ENCODE measurements at regions not wholly inside any gene's neighbourhood (a gene's known extent, or its start where the extent isn't known, plus 50 kb on each side); places are given as distances from the start of the nearest gene placed in this dataset.

GRCh38 chr13:97746649-97747048 is 206.8 kb upstream of the IPO5 start:
- 94% methylated on average over 6 of the region's 6 CpGs for WGBS (ENCODE audit: low lambda C conversion rate, missing lambda C conversion rate)
- no peaks in the 10 kb centered on the region for H3K9me2 ChIP-seq (replicated peaks; ENCODE audit: insufficient read depth)
- no peaks in the 10 kb centered on the region for H3K36me3 ChIP-seq (replicated peaks; ENCODE audit: insufficient read depth, low read depth)
- H3K9me3 ChIP-seq (ENCODE audit: low read depth): no peaks in the 10 kb centered on the region
- H3K27me3 ChIP-seq: no peaks in the 10 kb centered on the region
- H3K79me2 ChIP-seq: no peaks in the 10 kb centered on the region
- no peaks in the 10 kb centered on the region for H4K20me1 ChIP-seq (ENCODE audit: insufficient read depth, poor library complexity, severe bottlenecking)
- H3K4me2 ChIP-seq: no peak overlapping the region
- H3K4me3 ChIP-seq: no peak overlapping the region
- H2AFZ ChIP-seq: no peak overlapping the region
- no peak for DNase-seq (ENCODE audit: low spot score)
- TF ChIP-seq, protein P1, sequence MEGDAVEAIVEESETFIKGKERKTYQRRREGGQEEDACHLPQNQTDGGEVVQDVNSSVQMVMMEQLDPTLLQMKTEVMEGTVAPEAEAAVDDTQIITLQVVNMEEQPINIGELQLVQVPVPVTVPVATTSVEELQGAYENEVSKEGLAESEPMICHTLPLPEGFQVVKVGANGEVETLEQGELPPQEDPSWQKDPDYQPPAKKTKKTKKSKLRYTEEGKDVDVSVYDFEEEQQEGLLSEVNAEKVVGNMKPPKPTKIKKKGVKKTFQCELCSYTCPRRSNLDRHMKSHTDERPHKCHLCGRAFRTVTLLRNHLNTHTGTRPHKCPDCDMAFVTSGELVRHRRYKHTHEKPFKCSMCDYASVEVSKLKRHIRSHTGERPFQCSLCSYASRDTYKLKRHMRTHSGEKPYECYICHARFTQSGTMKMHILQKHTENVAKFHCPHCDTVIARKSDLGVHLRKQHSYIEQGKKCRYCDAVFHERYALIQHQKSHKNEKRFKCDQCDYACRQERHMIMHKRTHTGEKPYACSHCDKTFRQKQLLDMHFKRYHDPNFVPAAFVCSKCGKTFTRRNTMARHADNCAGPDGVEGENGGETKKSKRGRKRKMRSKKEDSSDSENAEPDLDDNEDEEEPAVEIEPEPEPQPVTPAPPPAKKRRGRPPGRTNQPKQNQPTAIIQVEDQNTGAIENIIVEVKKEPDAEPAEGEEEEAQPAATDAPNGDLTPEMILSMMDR (IDR thresholded peaks at IDR 0.05; ENCODE audit: poor library complexity): no peak
- TF ChIP-seq EZH2 (IDR thresholded peaks at IDR 0.05; ENCODE audit: borderline replicate concordance) (no peak), EZH2phosphoT487 (IDR thresholded peaks at IDR 0.05; ENCODE audit: low read depth, severe bottlenecking, unreplicated experiment) (no peak)
- no peak overlapping the region for H3K27ac ChIP-seq
- peaks cover 3% of the 10 kb centered on the region for H3K4me1 ChIP-seq (ENCODE audit: insufficient read depth)

- no peaks in the 10 kb centered on the region for H3K9me3 ChIP-seq (ENCODE audit: low read depth)
- no peaks in the 10 kb centered on the region for H3K9me2 ChIP-seq (replicated peaks; ENCODE audit: insufficient read depth)
- no peak overlapping the region for H3K27ac ChIP-seq
- WGBS (ENCODE audit: low lambda C conversion rate, missing lambda C conversion rate): 88% methylated on average over 5 of the region's 5 CpGs
- no peak overlapping the region for H3K4me3 ChIP-seq
- no peaks in the 10 kb centered on the region for H4K20me1 ChIP-seq (ENCODE audit: insufficient read depth, poor library complexity, severe bottlenecking)
- no peak for DNase-seq (ENCODE audit: low spot score)
- H3K36me3 ChIP-seq (replicated peaks; ENCODE audit: insufficient read depth, low read depth): no peaks in the 10 kb centered on the region
- H3K79me2 ChIP-seq: no peaks in the 10 kb centered on the region
- H3K4me1 ChIP-seq (ENCODE audit: insufficient read depth): no peaks in the 10 kb centered on the region
- H2AFZ ChIP-seq: no peak overlapping the region
- TF ChIP-seq, protein P1 (IDR thresholded peaks at IDR 0.05; ENCODE audit: poor library complexity): no peak
- TF ChIP-seq EZH2 (IDR thresholded peaks at IDR 0.05; ENCODE audit: borderline replicate concordance) (no peak), EZH2phosphoT487 (IDR thresholded peaks at IDR 0.05; ENCODE audit: low read depth, severe bottlenecking, unreplicated experiment) (no peak)
- no peaks in the 10 kb centered on the region for H3K27me3 ChIP-seq
- no peak overlapping the region for H3K4me2 ChIP-seq
Measured at GRCh38 chr13:97749174-97749573, 204.3 kb upstream of the IPO5 start.

- Histone ChIP-seq H3K9me2 (replicated peaks; ENCODE audit: insufficient read depth) (no peaks in the 10 kb centered on the region), H3K27ac (no peak overlapping the region), H3K27me3 (no peaks in the 10 kb centered on the region), H3K36me3 (replicated peaks; ENCODE audit: insufficient read depth, low read depth) (no peaks in the 10 kb centered on the region), H2AFZ (no peak overlapping the region), H3K4me1 (ENCODE audit: insufficient read depth) (no peaks in the 10 kb centered on the region), H3K4me2 (no peak overlapping the region), H3K4me3 (no peak overlapping the region), H4K20me1 (ENCODE audit: insufficient read depth, poor library complexity, severe bottlenecking) (no peaks in the 10 kb centered on the region), H3K79me2 (no peaks in the 10 kb centered on the region), H3K9me3 (ENCODE audit: low read depth) (no peaks in the 10 kb centered on the region)
- TF ChIP-seq, protein P1 (IDR thresholded peaks at IDR 0.05; ENCODE audit: poor library complexity): no peak
- TF ChIP-seq EZH2phosphoT487 (IDR thresholded peaks at IDR 0.05; ENCODE audit: low read depth, severe bottlenecking, unreplicated experiment): no peak
- no peak for TF ChIP-seq EZH2 (IDR thresholded peaks at IDR 0.05; ENCODE audit: borderline replicate concordance)
- no peak for DNase-seq (ENCODE audit: low spot score)
Measured at GRCh38 chr13:97751477-97751876, 202.0 kb upstream of the IPO5 start.

Measured in hepatocyte (in vitro differentiated cells).